ENCODE measurements at regions not wholly inside any gene's neighbourhood (a gene's known extent, or its start where the extent isn't known, plus 50 kb on each side); places are given as distances from the start of the nearest gene placed in this dataset.

DNA sequence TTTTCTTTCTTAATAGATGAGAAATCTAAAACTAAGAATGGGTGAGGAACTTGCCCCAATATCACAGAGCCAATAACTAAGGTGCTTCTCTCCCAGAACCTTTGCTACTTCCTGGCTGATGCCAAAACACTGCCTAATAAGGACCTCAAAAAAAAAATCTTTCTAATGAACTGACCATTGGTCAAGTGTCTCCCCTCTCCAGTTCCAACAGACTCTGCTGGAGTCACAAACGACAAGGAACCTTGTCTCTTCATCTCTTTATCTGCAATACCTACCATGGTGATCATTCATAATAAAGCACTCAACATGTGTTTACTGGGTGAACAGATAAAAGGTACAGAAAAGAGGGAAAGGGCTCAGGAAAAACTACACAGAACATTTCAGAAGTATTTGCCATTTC is 197.4 kb downstream of the LTN1 start:
- TF ChIP-seq, protein P1, sequence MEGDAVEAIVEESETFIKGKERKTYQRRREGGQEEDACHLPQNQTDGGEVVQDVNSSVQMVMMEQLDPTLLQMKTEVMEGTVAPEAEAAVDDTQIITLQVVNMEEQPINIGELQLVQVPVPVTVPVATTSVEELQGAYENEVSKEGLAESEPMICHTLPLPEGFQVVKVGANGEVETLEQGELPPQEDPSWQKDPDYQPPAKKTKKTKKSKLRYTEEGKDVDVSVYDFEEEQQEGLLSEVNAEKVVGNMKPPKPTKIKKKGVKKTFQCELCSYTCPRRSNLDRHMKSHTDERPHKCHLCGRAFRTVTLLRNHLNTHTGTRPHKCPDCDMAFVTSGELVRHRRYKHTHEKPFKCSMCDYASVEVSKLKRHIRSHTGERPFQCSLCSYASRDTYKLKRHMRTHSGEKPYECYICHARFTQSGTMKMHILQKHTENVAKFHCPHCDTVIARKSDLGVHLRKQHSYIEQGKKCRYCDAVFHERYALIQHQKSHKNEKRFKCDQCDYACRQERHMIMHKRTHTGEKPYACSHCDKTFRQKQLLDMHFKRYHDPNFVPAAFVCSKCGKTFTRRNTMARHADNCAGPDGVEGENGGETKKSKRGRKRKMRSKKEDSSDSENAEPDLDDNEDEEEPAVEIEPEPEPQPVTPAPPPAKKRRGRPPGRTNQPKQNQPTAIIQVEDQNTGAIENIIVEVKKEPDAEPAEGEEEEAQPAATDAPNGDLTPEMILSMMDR (IDR thresholded peaks at IDR 0.05; ENCODE audit: poor library complexity): no peak
- no peak for TF ChIP-seq EZH2 (IDR thresholded peaks at IDR 0.05; ENCODE audit: borderline replicate concordance)
